Fibroblast of lung (primary cell): ENCODE measurements at regions not wholly inside any gene's neighbourhood (a gene's known extent, or its start where the extent isn't known, plus 50 kb on each side); places are given as distances from the start of the nearest gene placed in this dataset.

ENCODE experiments used
- EZH2 ChIP-seq: IDR thresholded peaks from 2 replicates; pipeline ENCODE4 v1.5.1; 2012; ENCODE audit warnings: low read length, control low read depth, mild to moderate bottlenecking; ENCODE audit errors: missing control alignments
- TF ChIP-seq, protein P1 (sequence below), 2 donors: IDR thresholded peaks in 1 of 2; conservative IDR thresholded peaks in 1 of 2; 1 replicate in 1 of 2; 2 replicates in 1 of 2; pipeline ENCODE4 v1.5.1; 2011 to 2012; ENCODE audit warnings: low read length in 2 of 2, control low read depth in 1 of 2, inconsistent platforms in 1 of 2, low read depth in 1 of 2, mild to moderate bottlenecking in 1 of 2

GRCh38 chr9:84070590-84070989, 90.0 kb downstream of the RMI1 start:
- no peak for TF ChIP-seq EZH2
- TF ChIP-seq, protein P1, sequence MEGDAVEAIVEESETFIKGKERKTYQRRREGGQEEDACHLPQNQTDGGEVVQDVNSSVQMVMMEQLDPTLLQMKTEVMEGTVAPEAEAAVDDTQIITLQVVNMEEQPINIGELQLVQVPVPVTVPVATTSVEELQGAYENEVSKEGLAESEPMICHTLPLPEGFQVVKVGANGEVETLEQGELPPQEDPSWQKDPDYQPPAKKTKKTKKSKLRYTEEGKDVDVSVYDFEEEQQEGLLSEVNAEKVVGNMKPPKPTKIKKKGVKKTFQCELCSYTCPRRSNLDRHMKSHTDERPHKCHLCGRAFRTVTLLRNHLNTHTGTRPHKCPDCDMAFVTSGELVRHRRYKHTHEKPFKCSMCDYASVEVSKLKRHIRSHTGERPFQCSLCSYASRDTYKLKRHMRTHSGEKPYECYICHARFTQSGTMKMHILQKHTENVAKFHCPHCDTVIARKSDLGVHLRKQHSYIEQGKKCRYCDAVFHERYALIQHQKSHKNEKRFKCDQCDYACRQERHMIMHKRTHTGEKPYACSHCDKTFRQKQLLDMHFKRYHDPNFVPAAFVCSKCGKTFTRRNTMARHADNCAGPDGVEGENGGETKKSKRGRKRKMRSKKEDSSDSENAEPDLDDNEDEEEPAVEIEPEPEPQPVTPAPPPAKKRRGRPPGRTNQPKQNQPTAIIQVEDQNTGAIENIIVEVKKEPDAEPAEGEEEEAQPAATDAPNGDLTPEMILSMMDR (conservative IDR thresholded peaks at IDR 0.05 in 1 of 2, IDR thresholded peaks at IDR 0.05 in 1 of 2; ENCODE audit: low read depth in 1 of 2, low read length in 2 of 2): no peak
